WTC11 (cell line): ENCODE measurements at regions not wholly inside any gene's neighbourhood (a gene's known extent, or its start where the extent isn't known, plus 50 kb on each side); places are given as distances from the start of the nearest gene placed in this dataset.

ENCODE experiments used
- ATAC-seq: fragments of 200-7000 bp; cut with Tn5 transposase; 2 replicates; pipeline ENCODE4 v1.10.0; 2021; ENCODE audit warnings: mild to moderate bottlenecking, moderate library complexity
- CTCF ChIA-PET: fragments of 300-600 bp; sonication (Branson Sonifier 250); formaldehyde crosslinking; loops from one replicate; lab custom pipeline; 2021; ENCODE audit warnings: antibody characterized with exemption; lab: Charles Lee
- POLR2A ChIA-PET: fragments of 350-600 bp; sonication (Branson Sonifier 250); formaldehyde crosslinking; loops from one replicate; lab custom pipeline; 2021; ENCODE audit warnings: antibody characterized with exemption; lab: Charles Lee
- DNase-seq: peaks from one replicate; pipeline ENCODE4 v3.0.0; 2021; ENCODE audit warnings: low spot score
- H3K27ac Mint-ChIP-seq: 2 replicates; pipeline ENCODE4 v1.8.0; 2021; ENCODE audit warnings: mixed read lengths
- H3K27me3 Mint-ChIP-seq: 2 replicates; pipeline ENCODE4 v1.8.0; 2021; ENCODE audit warnings: low read depth, mild to moderate bottlenecking, moderate library complexity, mixed read lengths
- H3K36me3 Mint-ChIP-seq: 2 replicates; pipeline ENCODE4 v1.8.0; 2021; ENCODE audit warnings: mixed read lengths
- H3K4me1 Mint-ChIP-seq: 2 replicates; pipeline ENCODE4 v1.8.0; 2022; ENCODE audit warnings: mixed read lengths
- H3K4me3 Mint-ChIP-seq: 2 replicates; pipeline ENCODE4 v1.8.0; 2021; ENCODE audit warnings: mild to moderate bottlenecking, moderate library complexity, mixed read lengths
- H3K9me3 Mint-ChIP-seq: 2 replicates; pipeline ENCODE4 v1.8.0; 2021; ENCODE audit warnings: mixed read lengths
- CREM ChIP-seq: sonication (generic); formaldehyde crosslinking; IDR thresholded peaks from 2 replicates; pipeline ENCODE4 v1.8.1; 2022; ENCODE audit warnings: mild to moderate bottlenecking, missing genetic modification reagents, moderate library complexity
- IRF2 ChIP-seq: sonication (generic); formaldehyde crosslinking; IDR thresholded peaks from 2 replicates; pipeline ENCODE4 v1.8.0; 2022; ENCODE audit warnings: low read depth, missing genetic modification reagents, borderline replicate concordance
- SMAD4 ChIP-seq: sonication (generic); formaldehyde crosslinking; IDR thresholded peaks from 2 replicates; pipeline ENCODE4 v1.8.0; 2022; ENCODE audit warnings: mild to moderate bottlenecking, missing genetic modification reagents
- SOX15 ChIP-seq: fragments of 250-450 bp; sonication (Bioruptor Pico); IDR thresholded peaks from 2 replicates; pipeline ENCODE4 v1.9.0; 2021; ENCODE audit warnings: mild to moderate bottlenecking
- TCF7 ChIP-seq: sonication (generic); formaldehyde crosslinking; IDR thresholded peaks from 2 replicates; pipeline ENCODE4 v1.8.0; 2022; ENCODE audit warnings: mild to moderate bottlenecking, low read depth, missing genetic modification reagents, moderate library complexity
- ZNF317 ChIP-seq: sonication (generic); formaldehyde crosslinking; IDR thresholded peaks from 2 replicates; pipeline ENCODE4 v1.8.1; 2023; ENCODE audit warnings: low read depth, mild to moderate bottlenecking, moderate library complexity, missing genetic modification reagents, borderline replicate concordance
- TF ChIP-seq, protein P1 (sequence below): fragments of 200-600 bp; IDR thresholded peaks from 2 replicates; pipeline ENCODE4 v1.8.0; 2022; ENCODE audit warnings: antibody characterized with exemption
- TF ChIP-seq, protein P2 (sequence below): fragments of 250-450 bp; sonication (Bioruptor Pico); IDR thresholded peaks from 2 replicates; pipeline ENCODE4 v2.1.2; 2022; ENCODE audit warnings: mild to moderate bottlenecking, moderate library complexity
- TF ChIP-seq, protein P3 (sequence below): sonication (generic); formaldehyde crosslinking; IDR thresholded peaks from 2 replicates; pipeline ENCODE4 v1.8.1; 2022; ENCODE audit warnings: missing genetic modification reagents, borderline replicate concordance
- TF ChIP-seq, protein P4 (sequence below): sonication (generic); formaldehyde crosslinking; IDR thresholded peaks from 2 replicates; pipeline ENCODE4 v1.8.1; 2023; ENCODE audit warnings: mild to moderate bottlenecking, missing genetic modification reagents
- TF ChIP-seq, protein P5 (sequence below): sonication (generic); formaldehyde crosslinking; IDR thresholded peaks from 2 replicates; pipeline ENCODE4 v1.8.0; 2022; ENCODE audit warnings: missing genetic modification reagents
- TF ChIP-seq, protein P6 (sequence below): sonication (generic); formaldehyde crosslinking; IDR thresholded peaks from 2 replicates; pipeline ENCODE4 v1.8.1; 2022; ENCODE audit warnings: low read depth, mild to moderate bottlenecking, moderate library complexity, missing genetic modification reagents, borderline replicate concordance
- TF ChIP-seq, protein P7 (sequence below): sonication (generic); formaldehyde crosslinking; conservative IDR thresholded peaks from 2 replicates; pipeline ENCODE4 v1.8.1; 2022; ENCODE audit warnings: mild to moderate bottlenecking, missing genetic modification reagents
- TF ChIP-seq, protein P8 (sequence below): sonication (generic); formaldehyde crosslinking; IDR thresholded peaks from 2 replicates; pipeline ENCODE4 v1.8.1; 2023; ENCODE audit warnings: mild to moderate bottlenecking, missing genetic modification reagents, borderline replicate concordance

DNA sequence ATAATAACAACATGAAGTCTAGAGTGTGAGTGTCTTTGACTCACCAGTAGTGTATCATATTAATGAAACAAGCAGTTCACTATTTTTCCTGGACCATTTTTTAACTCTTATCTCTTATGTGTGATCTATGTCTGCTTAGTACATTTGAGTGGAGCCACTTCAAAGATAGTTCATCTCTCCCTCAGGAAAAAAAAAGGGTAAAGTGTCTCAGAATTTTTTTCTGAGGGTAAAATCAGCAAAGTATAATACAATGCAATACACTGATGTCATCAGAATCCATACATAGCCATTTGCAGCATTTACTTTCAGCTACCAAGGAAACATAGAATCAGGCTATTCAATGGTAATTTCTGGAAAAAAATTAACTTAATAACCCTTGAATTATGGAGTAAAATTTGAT lies 706.7 kb downstream of the DNAJB9 start:
- Mint-ChIP-seq H3K27me3 (no peaks in the 10 kb centered on the region), H3K9me3 (peaks cover 9% of the 10 kb centered on the region), H3K4me3 (no peak overlapping the region), H3K4me1 (no peaks in the 10 kb centered on the region), H3K27ac (no peak overlapping the region), H3K36me3 (no peaks in the 10 kb centered on the region)
- POLR2A ChIA-PET: interaction anchor here (0.6 kb wide), 1 partner anchor 56 kb away, joined by 3 read pairs; no protein-coding TSS in a partner anchor
- CTCF ChIA-PET: no interaction called here
- TF ChIP-seq SOX15 (CRISPR knock-in tag) (no peak), TCF7 (CRISPR knock-in tag) (no peak), ZNF317 (CRISPR knock-in tag) (no peak), CREM (CRISPR knock-in tag) (no peak), SMAD4 (CRISPR knock-in tag) (no peak), IRF2 (CRISPR knock-in tag) (no peak)
- TF ChIP-seq, protein P1, sequence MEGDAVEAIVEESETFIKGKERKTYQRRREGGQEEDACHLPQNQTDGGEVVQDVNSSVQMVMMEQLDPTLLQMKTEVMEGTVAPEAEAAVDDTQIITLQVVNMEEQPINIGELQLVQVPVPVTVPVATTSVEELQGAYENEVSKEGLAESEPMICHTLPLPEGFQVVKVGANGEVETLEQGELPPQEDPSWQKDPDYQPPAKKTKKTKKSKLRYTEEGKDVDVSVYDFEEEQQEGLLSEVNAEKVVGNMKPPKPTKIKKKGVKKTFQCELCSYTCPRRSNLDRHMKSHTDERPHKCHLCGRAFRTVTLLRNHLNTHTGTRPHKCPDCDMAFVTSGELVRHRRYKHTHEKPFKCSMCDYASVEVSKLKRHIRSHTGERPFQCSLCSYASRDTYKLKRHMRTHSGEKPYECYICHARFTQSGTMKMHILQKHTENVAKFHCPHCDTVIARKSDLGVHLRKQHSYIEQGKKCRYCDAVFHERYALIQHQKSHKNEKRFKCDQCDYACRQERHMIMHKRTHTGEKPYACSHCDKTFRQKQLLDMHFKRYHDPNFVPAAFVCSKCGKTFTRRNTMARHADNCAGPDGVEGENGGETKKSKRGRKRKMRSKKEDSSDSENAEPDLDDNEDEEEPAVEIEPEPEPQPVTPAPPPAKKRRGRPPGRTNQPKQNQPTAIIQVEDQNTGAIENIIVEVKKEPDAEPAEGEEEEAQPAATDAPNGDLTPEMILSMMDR: no peak
- TF ChIP-seq, protein P2, sequence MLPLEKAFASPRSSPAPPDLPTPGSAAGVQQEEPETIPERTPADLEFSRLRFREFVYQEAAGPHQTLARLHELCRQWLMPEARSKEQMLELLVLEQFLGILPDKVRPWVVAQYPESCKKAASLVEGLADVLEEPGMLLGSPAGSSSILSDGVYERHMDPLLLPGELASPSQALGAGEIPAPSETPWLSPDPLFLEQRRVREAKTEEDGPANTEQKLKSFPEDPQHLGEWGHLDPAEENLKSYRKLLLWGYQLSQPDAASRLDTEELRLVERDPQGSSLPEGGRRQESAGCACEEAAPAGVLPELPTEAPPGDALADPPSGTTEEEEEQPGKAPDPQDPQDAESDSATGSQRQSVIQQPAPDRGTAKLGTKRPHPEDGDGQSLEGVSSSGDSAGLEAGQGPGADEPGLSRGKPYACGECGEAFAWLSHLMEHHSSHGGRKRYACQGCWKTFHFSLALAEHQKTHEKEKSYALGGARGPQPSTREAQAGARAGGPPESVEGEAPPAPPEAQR (CRISPR knock-in tag): no peak
- TF ChIP-seq, protein P3, sequence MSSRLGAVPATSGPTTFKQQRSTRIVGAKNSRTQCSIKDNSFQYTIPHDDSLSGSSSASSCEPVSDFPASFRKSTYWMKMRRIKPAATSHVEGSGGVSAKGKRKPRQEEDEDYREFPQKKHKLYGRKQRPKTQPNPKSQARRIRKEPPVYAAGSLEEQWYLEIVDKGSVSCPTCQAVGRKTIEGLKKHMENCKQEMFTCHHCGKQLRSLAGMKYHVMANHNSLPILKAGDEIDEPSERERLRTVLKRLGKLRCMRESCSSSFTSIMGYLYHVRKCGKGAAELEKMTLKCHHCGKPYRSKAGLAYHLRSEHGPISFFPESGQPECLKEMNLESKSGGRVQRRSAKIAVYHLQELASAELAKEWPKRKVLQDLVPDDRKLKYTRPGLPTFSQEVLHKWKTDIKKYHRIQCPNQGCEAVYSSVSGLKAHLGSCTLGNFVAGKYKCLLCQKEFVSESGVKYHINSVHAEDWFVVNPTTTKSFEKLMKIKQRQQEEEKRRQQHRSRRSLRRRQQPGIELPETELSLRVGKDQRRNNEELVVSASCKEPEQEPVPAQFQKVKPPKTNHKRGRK (CRISPR knock-in tag): no peak
- TF ChIP-seq, protein P4, sequence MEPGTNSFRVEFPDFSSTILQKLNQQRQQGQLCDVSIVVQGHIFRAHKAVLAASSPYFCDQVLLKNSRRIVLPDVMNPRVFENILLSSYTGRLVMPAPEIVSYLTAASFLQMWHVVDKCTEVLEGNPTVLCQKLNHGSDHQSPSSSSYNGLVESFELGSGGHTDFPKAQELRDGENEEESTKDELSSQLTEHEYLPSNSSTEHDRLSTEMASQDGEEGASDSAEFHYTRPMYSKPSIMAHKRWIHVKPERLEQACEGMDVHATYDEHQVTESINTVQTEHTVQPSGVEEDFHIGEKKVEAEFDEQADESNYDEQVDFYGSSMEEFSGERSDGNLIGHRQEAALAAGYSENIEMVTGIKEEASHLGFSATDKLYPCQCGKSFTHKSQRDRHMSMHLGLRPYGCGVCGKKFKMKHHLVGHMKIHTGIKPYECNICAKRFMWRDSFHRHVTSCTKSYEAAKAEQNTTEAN (CRISPR knock-in tag): no peak
- TF ChIP-seq, protein P5, sequence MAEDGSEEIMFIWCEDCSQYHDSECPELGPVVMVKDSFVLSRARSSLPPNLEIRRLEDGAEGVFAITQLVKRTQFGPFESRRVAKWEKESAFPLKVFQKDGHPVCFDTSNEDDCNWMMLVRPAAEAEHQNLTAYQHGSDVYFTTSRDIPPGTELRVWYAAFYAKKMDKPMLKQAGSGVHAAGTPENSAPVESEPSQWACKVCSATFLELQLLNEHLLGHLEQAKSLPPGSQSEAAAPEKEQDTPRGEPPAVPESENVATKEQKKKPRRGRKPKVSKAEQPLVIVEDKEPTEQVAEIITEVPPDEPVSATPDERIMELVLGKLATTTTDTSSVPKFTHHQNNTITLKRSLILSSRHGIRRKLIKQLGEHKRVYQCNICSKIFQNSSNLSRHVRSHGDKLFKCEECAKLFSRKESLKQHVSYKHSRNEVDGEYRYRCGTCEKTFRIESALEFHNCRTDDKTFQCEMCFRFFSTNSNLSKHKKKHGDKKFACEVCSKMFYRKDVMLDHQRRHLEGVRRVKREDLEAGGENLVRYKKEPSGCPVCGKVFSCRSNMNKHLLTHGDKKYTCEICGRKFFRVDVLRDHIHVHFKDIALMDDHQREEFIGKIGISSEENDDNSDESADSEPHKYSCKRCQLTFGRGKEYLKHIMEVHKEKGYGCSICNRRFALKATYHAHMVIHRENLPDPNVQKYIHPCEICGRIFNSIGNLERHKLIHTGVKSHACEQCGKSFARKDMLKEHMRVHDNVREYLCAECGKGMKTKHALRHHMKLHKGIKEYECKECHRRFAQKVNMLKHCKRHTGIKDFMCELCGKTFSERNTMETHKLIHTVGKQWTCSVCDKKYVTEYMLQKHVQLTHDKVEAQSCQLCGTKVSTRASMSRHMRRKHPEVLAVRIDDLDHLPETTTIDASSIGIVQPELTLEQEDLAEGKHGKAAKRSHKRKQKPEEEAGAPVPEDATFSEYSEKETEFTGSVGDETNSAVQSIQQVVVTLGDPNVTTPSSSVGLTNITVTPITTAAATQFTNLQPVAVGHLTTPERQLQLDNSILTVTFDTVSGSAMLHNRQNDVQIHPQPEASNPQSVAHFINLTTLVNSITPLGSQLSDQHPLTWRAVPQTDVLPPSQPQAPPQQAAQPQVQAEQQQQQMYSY: no peak
- TF ChIP-seq, protein P6, sequence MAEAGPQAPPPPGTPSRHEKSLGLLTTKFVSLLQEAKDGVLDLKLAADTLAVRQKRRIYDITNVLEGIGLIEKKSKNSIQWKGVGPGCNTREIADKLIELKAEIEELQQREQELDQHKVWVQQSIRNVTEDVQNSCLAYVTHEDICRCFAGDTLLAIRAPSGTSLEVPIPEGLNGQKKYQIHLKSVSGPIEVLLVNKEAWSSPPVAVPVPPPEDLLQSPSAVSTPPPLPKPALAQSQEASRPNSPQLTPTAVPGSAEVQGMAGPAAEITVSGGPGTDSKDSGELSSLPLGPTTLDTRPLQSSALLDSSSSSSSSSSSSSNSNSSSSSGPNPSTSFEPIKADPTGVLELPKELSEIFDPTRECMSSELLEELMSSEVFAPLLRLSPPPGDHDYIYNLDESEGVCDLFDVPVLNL (CRISPR knock-in tag): no peak
- TF ChIP-seq, protein P7, sequence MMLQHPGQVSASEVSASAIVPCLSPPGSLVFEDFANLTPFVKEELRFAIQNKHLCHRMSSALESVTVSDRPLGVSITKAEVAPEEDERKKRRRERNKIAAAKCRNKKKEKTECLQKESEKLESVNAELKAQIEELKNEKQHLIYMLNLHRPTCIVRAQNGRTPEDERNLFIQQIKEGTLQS: no peak
- TF ChIP-seq, protein P8, sequence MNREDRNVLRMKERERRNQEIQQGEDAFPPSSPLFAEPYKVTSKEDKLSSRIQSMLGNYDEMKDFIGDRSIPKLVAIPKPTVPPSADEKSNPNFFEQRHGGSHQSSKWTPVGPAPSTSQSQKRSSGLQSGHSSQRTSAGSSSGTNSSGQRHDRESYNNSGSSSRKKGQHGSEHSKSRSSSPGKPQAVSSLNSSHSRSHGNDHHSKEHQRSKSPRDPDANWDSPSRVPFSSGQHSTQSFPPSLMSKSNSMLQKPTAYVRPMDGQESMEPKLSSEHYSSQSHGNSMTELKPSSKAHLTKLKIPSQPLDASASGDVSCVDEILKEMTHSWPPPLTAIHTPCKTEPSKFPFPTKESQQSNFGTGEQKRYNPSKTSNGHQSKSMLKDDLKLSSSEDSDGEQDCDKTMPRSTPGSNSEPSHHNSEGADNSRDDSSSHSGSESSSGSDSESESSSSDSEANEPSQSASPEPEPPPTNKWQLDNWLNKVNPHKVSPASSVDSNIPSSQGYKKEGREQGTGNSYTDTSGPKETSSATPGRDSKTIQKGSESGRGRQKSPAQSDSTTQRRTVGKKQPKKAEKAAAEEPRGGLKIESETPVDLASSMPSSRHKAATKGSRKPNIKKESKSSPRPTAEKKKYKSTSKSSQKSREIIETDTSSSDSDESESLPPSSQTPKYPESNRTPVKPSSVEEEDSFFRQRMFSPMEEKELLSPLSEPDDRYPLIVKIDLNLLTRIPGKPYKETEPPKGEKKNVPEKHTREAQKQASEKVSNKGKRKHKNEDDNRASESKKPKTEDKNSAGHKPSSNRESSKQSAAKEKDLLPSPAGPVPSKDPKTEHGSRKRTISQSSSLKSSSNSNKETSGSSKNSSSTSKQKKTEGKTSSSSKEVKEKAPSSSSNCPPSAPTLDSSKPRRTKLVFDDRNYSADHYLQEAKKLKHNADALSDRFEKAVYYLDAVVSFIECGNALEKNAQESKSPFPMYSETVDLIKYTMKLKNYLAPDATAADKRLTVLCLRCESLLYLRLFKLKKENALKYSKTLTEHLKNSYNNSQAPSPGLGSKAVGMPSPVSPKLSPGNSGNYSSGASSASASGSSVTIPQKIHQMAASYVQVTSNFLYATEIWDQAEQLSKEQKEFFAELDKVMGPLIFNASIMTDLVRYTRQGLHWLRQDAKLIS (CRISPR knock-in tag): no peak
- no peak for ATAC-seq
- DNase-seq: no peak
